ENCODE measurements at regions not wholly inside any gene's neighbourhood (a gene's known extent, or its start where the extent isn't known, plus 50 kb on each side); places are given as distances from the start of the nearest gene placed in this dataset.
A peak's percentile ranks its signal among the peaks of the same experiment; 100 is the strongest.
"Not testable (repeated sequence)": the region's sequence is repeated elsewhere in the genome, so short reads cannot be mapped to it uniquely, and the experiment has no call there.

DNA sequence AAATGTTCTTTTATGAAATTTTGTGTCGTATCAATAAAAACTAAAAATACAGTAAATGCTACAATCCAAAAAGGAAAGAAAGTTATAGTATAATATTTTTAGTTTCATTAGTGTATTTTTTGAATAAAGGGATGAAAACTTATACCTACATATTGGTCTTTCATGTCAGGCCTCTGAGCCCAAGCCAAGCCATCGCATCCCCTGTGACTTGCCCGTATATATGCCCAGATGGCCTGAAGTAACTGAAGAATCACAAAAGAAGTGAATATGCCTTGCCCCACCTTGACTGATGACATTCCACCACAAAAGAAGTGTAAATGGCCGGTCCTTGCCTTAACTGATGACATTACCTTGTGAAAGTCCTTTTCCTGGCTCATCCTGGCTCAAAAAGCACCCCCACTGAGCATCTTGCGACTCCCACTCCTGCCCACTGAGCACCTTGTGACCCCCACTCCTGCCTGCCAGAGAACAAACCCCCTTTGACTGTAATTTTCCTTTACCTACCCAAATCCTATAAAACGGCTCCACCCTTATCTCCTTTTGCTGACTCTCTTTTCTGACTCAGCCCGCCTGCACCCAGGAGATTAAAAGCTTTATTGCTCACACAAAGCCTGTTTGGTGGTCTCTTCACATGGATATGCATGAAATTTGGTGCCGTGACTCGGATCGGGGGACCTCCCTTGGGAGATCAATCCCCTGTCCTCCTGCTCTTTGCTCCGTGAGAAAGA is 108.2 kb upstream of the PELI1 start:
- not testable (repeated sequence) for DNase-seq

DNA sequence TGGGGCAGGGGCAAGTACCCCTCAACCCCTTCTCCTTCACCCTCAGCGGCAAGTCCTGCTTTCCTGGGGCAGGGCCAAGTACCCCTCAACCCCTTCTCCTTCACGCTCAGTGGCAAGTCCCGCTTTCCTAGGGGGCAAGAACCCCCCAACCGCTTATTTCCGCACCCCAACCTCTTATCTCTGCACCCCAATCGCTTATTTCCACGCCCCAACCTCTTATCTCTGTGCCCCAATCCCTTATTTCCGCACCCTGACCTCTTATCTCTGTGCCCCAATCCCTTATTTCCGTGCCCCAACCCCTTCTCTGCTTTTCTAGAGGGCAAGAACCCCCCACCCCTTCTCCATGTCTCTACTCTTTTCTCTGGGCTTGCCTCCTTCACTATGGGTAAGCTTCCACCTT is 109.2 kb upstream of the PELI1 start:
- not testable (repeated sequence) for DNase-seq

DNA sequence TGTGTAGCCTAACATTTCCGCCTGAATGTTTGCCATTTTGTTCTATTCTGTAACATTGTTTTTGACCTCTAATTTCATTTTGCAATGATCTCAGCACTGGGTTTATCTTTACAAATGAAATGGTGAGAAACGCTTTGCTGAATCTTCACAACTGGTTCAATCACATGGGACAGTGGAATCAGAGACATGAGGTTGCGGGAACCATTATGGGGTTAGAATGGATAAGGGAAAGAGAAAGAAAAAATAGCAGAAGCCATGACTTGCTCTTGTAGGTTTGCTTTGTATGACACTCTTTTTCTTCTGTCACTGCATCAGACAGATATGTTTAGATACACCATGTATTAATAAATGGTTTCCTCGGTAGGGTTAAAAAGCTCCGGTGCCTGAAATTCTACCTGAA is 114.3 kb upstream of the PELI1 start:
- DNase-seq: no peak

DNA sequence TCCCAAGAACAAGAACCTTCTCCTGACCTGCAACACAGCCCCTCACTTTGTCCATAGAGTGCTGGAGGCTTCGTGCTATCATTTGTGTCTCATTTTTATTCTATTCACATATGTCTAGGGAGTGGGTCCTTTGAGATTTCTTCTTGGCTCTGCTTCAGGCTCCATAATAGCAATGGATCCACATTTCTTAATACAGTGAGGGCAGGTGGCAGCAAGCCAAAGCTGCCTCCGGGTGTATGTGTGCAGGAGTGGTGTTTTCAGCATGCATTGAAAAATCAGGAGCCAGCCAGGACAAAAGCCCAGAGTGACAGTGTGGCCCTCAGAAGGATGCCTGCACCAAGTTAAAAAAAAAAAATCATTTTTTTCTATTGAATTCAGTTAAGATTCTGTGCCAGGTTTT is 115.1 kb upstream of the PELI1 start:
- no peak for DNase-seq

DNA sequence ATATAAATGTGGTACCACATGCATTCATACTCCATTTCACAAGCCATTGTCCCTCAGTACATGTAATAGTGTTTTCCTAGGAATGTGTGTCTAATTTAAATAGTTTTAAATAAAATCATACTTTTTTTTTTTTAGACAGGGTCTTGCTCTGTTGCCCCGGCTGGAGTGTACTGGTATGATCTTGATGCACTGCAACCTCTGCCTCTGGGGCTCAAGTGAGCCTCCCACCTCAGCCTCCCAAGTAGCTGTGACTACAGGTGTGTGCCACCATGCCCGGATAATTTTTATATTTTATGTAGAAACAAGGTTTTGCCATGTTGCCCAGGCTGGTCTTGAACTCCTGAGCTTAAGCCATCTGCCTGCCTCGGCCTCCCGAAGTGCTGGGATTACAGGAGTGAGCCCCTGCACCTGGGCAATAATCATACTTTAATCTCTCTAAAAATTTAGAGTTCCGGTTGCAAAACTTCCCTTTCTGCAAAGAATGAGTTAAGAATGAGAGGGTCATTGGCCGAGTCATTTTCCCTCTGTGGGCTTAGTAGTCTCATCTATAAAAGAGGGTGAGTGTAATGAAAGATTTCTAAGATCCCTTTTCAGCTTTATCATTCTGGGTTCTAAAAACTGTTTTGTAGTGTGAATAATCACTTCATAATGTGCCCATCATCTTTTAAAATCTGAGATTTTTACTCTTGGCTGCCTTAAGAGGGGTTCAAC is 116.0 kb upstream of the PELI1 start:
- no peak for DNase-seq

DNA sequence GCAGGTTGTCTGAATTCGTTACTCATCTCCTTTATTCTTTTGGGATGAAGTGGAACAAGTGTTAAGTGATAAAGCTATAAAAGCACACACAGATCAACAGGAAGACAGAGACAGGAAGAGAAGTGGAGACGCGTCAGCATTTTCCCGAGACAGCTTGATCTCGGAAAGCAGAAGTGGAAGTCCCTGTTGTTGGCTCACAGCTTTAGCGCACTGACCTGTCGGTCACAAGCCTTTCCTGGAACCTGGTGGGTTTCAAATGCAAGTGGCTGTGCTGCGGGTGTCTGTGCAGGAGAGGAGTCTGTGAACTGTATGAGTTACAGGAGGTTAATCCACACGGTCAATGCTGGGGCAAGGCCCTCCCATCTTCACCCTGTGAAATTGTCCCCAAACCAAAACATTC is 116.6 kb upstream of the PELI1 start:
- peak; percentile 65 for DNase-seq

DNA sequence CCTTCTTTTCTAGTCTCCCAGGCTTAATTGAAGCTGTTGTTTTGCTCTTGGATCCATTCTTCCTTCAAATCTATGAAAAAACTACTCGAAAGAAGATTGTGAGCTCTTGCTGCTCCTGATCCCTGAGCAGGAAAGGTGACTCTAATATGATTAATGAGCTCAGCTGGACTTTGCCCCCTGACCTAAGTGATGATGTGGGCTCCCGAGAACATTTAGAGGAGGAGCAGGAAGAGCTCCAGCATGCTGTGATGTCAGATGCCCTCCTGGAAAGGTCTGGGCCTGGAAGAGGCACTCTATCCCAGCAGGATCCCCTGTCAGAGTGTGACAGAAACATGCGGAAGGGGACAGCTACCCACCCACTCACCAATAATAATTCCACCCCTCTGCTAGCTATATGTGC is 117.9 kb upstream of the PELI1 start:
- DNase-seq: no peak

DNA sequence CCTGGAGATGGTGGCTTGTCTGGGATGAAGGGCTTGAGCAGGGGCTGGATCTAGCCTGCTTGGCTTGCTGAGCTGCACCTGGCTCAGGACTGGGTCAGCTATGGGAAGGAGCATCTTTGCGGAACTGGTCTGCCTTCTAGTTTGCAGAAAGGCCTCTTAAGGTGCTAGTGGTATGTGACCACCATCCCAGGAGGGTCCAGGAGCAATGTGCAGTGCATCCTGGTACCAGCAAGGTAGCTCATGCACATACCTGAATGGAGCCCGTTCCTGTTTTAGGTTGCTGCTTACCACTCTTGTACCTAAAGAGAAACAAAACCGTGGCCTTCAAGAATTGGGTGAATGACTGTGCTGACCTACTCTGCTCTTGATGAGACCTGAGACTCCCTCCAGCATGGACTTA is 118.6 kb upstream of the PELI1 start:
- no peak for DNase-seq

DNA sequence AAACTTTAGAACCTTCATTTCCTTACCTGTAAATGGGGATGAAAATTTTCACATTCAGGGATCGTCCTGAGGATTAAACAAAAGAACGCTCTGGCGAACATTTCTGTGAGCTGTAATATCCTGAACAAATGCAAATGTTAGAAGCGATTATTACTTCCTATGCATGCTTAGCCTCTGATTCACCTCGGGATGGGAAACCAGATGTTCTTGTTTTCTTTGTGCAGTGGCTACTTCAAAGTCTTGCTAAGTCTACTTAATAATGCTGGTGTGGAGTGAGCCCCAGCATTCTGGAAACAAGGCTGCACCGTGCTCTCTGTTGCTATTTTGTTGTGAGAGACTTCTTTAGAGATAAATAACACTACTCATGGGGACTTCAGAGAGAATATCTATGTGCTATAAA is 119.1 kb upstream of the PELI1 start:
- DNase-seq: peak; percentile 81

DNA sequence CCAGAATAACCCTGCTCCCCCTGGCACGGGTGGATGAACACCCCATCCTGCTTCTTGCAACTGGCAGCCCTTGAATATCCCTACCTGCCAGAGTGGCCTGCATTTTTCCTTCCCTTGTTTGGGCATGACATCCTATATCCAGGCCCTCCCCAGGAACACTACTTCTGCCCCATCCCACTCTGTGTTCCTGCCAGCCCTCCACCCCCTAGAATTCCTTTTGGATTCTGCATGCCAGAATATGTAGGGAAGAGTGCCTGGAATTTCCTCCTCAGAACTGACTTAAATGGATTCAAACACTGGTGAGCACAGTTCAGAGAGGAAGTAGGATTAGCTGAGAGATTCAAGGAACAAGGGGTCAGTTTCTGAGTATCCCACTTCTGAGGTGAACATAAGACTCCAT is 123.5 kb upstream of the PELI1 start:
- DNase-seq: peak; percentile 86

DNA sequence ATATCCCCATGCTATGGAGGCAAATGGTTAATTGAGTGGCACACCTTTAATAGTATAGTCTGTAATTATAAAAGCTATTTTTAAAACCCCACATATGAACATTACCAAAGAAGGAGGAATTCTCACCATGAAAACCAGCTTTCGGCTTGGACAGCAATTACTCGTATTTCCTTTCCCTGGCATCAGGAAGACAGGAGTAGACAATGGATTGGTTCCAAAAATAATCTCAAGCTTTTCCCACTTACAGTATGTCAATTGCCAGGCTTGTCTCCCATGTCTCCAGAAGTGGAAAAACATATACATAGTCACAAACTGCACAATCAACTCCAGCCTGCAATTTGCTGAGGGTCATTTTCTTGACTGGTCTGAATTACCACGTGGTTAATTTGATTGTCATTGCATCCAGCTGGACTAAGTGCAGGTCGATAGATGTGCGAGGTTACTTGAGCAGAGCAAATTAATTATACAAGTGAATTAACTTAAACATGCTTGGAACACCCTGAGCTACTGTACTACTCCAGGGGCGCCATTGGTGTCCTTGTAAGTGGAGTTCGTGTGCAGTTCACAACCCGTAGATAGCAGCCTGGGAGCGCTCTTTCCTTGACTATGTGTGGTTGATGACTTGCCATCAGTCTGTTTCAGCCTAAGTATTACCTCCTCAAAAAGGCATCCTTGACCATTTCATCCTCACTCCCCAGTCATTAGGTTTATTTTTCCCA is 124.3 kb upstream of the PELI1 start:
- no peak for DNase-seq

DNA sequence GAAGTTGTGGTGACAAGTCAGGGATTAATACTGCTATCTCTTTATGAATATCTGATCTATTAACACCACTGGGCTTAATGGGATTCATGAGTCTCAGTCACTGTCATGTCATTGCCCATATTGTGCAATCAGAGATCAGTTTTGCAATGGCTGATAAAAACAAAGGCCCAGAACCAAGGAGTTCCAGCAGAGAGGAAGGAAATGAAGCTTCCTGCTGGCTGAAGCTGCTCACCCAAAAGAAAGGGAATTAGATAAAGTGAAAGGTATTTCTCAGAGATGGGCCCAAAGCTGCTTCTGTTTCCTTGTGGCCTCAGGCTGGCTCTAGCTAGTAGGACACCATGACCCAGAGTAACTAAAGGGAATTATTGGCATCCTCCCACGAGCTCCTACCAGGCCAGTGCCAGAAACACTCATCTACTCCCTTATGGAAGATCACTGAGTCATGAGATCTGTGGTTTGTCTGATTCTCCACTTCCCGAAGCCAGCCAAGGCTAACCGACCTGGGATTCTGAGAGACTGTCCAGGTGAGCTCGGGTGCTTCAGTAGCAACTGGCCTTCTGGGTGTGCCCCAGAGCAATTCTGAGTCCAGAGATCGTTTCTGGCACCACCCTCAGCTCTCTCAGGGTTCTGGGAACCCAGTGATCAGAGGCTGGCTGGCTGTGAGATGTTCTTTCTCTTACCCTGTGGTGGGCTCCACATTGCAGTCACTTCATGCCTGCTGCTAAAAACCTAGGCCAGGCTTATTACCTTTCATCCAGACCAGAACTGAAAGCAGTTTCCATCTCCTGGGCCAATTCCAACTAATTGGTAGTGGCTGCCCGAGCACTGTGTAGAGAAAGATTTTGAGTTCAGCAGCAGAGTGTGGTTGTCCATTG is 129.5 kb upstream of the PELI1 start:
- peak; percentile 92 for DNase-seq

DNA sequence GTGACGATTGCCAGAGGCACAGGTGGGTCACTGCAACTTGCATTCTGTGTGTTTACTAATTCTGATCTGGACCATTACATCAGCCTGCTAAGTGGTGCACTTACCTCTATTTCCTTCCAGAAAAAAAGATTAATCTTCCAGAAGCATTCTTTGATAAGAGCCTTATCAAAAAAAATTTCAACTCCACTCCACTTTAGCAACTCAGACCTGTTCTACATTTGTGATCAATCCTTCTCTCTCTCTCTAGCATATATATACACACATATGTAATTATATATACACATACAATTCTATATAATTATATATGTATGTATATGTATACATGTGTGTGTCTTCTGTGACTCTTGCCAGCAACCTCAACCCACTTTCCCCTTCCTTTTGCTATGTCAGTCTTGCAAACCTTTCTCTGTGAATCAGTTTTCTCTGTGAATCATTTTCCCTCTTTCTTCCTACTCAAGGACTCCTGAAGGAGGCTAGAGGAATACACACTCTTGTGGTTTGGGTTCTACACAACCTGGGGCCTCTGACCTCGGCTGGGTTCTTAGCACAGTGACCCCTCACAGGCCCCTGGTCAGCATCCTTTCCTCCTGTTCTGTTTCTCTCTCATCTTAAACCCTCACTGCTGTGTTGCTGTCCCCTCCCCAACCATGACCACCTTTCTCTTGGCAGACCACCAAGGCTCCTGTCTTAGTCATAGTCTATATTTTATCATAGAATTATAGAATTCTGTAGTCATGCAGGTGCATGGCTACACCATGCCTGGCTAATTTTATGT is 130.4 kb upstream of the PELI1 start:
- DNase-seq: peak; percentile 60

DNA sequence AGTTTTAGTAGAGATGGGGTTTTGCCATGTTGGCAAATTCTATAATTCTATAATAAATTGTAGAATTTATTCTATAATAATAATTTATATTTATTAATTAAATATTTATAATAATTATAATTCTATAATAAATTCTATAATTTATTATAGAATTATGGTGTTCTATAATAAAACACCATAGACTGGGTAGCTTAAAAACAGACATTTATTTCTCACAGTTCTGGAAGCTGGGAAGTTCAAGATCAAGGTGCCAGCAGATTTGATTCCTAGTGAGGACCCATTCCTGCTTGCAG is 130.9 kb upstream of the PELI1 start:
- DNase-seq: no peak

DNA sequence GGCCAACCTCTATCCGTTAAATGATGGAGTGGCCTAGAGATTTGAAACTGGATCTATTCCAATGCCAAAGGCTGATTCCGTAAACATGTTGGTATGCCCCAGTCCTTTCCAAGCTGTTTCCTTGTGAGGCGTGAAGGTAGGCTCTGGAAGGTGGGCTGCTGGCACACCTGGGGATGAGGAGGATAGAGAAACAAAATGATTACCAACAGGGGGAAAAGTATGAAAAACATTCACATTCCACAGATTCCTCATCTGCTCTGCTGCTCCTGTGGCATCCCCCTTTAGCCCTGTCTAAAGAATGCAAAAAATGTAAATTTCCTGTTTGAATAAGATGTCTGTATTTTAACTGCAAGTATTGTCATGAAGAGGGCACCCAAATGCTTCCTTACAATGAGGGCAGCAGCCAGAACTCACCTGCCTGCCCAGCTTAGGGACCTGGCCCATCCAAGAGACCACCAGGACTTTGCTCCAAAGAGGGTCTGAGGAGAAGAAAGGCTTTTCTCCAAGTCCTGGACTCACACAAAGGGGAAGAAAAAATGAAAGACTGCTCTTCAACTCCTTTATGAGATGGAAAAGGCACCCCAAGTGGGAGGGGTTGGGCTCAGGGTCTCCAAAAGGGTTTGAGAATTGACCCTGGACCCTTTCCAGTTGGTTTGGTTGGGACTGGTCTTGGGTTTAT is 132.3 kb upstream of the PELI1 start:
- DNase-seq: peak; percentile 73

DNA sequence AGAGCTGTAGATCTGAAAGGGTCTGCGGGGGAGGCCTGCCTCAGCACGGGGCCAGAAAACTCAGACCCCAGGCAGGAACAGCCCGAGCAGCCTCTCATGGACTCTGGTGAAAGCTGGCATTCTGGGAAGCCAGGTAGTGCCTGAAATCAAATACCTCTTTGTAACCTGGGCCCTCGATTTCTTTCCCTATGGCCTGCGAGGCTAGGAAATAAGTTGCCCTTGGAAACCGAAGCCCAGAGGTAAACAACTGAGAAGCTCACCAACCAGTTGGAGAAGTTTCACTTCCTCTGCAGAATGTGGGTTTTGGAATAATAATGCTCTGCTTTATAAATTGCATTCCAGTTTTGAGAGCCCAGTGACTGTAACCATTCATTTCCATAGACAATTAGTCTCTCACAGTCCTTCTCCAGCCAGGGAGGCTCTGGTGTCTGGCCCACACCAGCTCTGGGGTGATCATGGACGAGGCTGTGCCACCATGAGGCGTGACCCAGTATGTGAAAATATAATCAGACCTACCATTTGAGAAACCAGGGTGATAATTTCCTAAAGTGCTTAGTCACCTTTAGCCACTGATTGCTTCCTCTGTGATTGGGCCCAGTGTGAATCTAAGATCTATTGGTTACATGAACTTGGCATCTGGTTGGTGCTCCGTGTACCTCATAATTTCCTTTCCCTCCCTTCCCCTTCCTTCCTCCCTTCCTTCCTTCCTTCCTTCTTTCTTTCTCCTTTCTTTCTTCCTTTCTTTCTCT is 133.1 kb upstream of the PELI1 start:
- DNase-seq: peak; percentile 61

DNA sequence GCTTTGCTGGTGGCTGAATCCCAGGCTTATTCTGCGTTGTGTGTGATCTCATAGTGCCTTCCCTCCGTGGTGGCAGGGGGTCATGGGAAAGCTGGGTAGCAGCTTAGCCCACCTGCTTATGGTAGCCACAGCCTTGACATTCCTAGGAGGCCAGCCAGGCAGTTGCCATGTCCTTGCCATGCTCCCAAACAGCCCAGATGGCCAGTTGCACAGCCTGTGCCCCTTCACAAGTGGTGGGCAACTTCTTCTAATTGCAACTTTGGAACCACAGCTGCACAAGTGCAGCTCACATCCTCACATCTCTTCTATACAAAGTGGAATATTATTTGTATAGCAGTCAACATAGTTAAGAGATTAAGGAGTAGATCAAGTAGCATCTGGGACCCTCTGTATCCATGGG is 136.6 kb upstream of the PELI1 start:
- DNase-seq: not testable (repeated sequence)

DNA sequence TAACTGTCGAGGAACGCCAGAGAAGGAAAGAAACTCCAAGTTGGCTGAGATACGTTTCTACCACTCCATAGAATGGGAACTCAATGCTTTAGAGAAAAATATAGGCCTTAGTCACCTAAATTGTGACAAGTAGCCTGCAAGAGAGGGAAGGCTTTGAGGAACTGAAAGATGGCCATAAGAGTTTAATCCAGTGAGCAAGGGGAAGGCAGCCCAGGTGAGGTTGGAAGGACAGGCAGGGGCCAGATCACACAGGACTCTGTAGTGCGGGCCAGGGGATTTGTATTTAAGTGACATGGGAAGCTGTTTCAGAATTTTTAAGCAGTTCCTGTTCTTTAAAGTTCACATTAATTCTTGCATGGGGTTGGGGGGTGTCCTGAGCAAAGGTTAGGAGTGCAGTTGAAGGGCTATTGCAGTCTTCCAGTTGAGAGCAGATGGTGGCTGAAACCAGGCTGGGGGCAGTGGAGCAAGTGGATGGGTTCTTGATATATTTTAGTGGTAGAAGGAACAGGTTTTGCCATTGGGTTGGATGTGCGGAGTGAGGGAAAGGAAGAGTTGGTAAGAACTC is 138.9 kb upstream of the PELI1 start:
- no peak for DNase-seq

DNA sequence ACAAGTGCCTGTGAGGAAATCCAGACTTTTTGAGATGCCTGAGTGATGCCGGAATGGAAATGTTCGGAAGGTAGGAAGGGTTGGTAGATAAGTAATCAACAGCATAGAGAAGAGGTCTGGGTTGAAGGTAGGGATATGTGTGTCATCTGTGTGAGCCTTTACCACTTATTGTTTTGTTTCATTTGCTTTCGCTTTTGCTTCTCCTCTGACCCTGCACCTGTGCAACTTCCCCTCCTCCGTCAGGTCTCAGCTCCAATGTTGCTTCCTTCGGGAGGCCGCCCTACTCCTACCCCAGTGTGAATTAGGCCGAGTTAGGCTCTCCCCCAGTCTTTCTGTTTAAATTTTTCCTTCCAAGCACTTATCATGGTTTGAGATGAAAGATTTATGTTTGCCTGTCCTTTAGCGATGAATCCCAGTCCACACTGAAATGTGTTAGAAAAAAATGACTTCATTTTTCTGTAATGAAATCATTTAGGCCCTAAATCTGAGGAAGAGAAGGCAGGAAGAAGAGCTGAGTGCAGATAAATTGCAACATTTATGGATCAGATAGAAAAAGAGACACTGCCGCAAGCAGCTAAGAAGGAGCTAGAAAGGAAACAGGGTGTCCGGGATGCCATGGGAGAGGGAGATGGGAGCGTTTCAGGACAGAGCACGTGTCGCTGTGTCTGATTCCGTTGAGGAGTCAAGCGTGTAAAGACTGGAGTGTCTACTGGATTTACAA is 139.6 kb upstream of the PELI1 start:
- no peak for DNase-seq

DNA sequence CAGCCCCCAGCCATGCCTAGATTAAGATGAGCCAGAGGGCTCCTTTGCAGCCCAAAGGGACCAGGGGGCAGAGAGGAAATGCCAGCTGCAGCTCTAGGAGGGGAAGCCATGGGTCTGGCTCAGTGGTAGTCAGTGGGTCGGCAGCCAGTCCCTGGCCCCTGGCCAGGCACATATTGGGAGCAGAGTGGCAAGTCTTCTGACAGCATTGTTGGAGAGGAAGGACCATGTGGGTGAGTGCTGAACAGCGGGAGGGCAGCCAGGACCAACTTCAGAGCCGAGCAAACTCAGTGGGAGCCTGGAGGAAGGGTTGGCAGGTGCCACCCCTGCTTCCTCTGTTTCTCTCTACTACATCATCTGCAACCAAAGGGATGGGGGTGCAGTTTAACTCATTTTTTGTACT is 140.5 kb upstream of the PELI1 start:
- no peak for DNase-seq
